Mammary epithelial cell (primary cell): ENCODE measurements at regions not wholly inside any gene's neighbourhood (a gene's known extent, or its start where the extent isn't known, plus 50 kb on each side); places are given as distances from the start of the nearest gene placed in this dataset.

Experiments
- CTCF ChIP-seq, 2 donors: IDR thresholded peaks in 1 of 2; conservative IDR thresholded peaks in 1 of 2; 2 replicates each; pipeline ENCODE4 v1.5.1; 2011 to 2012; ENCODE audit warnings: inconsistent platforms in 2 of 2, low read length in 2 of 2, mild to moderate bottlenecking in 2 of 2, control low read depth in 1 of 2, low read depth in 1 of 2; ENCODE audit not compliant: insufficient read depth in 1 of 2; ENCODE audit errors: extremely low read depth in 1 of 2
- EZH2 ChIP-seq: IDR thresholded peaks from 2 replicates; pipeline ENCODE4 v1.6.1; 2012; ENCODE audit warnings: low read length, inconsistent platforms, borderline replicate concordance

- TF ChIP-seq CTCF (conservative IDR thresholded peaks at IDR 0.05 in 1 of 2, IDR thresholded peaks at IDR 0.05 in 1 of 2; ENCODE audit: extremely low read depth in 1 of 2, insufficient read depth in 1 of 2, low read depth in 1 of 2, low read length in 2 of 2), result no peak
- TF ChIP-seq EZH2, result no peak
Observed at GRCh38 chr3:87901141-87901540, 157.7 kb downstream of the CGGBP1 start.
